DMS153 (cell line): ENCODE measurements at regions not wholly inside any gene's neighbourhood (a gene's known extent, or its start where the extent isn't known, plus 50 kb on each side); places are given as distances from the start of the nearest gene placed in this dataset.

Source experiments
- DNase-seq: peaks from one replicate; lab custom pipeline; 2025; lab: John Stamatoyannopoulos, UW

- DNase-seq = no peak
These were observed 97.1 kb upstream of the ESRRG start for GRCh38 chr1:216820345-216820744.

- no peak for DNase-seq
These were observed 95.1 kb upstream of the ESRRG start for GRCh38 chr1:216818284-216818683.

DNA sequence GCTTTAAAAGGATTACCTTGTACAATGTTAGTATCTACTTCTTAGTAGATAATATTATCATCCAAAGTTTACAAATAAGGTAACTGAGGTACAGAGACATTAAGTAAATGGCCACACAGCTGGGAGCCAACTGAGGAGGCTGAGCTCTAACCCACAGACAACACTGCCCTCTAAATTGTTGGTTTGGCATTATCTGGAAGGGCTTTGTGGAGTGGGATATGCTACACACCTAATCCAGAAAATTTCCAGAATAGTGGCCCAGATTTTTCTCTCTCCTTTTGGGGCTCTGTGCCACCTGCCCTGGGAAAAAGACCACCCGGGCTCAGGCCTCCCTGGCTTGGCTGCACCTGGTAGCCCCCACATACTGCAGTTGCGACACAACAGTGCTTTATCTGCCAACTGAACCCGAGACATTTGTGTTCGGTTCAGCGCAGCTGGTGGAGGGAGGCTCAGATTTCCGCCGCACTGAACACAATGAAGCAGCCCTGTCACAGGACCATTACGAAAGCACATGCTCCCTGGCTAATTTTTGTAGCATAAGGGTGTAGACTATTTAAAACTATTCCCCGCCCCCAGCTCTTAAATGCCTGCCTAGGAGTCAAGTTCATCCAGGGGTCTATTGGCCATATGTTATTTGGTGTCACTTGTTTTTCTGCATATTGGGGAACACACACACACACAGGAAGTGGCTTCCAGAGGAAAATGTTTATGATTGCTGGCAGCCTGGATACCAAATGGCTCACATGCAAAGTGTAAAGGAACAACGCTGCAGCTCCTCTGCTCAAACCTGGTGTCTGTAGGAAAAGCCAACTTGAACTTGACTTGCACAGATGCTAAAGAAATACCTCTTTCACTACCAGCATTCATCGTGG is 92.3 kb upstream of the ESRRG start:
- DNase-seq = peak; percentile 83

DNA sequence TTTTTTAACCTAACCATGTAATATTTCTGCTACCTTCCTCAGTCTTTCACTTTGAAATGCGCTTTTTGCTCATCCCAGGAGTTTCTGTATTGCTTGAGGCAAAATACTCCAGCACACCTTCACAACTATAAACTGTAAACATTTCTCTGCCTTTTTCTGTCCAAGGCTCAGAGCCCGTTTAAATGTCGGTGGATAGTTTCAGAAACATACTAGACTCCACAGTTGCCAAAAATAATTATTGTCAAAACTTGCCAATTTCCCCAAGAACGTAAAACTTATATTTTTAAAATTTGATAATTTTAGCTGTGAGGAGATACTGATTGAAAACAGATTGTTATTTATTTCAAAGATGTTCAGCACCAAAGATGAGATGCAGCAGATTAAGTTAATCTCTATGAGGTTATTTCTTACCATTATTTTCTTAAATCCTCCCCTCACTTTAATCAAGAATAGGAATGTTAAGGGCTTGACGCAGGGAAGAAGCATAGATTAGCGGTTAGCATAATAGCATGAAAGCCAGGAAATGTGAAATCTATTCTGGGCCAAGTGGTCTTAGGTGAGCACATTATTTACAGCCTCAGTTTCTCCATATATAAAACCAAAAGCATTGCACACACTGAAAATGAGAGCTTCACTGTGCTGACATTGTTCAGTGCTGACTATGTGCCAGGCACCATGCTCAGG is 91.5 kb upstream of the ESRRG start:
- no peak for DNase-seq

DNA sequence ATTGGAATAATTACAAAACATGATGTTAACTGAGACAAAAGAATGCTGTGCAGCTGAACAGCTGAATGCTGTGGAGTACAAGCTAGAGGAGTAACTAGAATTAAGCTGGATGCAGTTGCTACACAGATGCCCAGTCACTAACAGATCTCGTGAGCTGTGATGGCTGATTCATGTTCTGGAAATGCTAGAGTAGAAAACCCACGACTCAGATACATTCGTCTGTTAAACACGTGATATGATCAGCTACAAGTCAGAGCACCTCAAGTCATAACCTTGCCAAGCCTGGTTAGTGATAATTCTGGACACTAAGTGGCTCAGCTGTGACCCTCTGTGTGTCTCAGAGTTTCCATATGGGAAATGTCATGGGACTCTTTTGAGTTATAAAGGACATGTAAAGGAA is 89.7 kb upstream of the ESRRG start:
- no peak for DNase-seq

DNA sequence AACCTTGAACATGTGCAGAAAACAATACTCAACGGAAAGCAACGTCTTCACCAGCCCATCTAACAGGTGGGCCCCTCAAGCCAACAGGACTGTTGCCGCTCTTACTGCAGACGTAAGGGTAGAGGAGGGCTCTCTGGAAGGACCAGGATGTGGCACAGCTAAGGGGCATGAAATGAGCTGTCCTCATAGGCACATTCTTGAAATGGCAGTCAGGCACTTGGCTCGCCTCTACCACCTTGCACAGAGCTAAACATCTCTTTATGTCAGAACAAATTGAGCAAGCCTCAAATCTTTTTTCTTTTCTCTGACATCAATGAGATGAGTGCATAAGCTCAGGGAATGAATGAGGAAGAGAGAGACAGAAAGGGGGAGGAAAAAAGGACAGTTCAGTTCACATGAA is 86.4 kb upstream of the ESRRG start:
- DNase-seq = no peak

DNA sequence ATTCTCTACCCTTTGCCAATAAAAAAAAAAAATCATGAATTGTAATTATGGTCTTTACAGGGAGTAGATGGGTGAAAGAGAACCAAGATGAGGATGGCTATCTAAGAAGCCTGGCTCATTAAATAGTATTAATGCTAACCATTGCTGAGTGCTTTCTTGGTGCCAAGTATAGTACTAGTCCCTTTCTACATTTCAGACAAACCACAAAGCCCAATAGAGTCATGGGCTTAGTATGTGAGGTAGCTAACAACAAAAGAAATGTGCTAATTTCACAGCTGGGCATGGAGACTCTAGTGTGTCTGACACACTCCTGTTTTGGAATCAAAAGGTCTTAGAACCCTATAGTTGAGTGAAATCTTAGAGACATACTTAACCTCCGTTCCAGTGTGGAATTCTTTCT is 84.5 kb upstream of the ESRRG start:
- DNase-seq = no peak

DNA sequence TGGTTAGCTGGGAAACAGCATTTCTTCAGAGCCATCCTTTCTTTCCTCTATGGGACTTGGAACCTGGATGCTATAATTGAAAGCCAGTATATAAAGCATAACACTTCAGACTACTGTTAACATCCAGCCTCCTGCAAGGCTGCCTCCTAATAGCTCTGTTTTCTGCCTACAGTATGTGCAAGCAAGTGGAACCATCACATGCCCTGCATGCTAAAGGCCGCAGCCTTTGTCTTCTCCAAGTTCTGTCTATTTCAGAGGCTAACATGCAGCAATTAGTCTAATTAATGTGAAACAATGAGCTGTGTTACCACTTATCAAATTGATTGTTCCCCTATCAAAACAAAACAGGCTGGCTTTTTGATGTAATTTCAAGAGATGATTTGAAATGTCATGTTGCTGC is 82.7 kb upstream of the ESRRG start:
- DNase-seq = peak; percentile 21

DNA sequence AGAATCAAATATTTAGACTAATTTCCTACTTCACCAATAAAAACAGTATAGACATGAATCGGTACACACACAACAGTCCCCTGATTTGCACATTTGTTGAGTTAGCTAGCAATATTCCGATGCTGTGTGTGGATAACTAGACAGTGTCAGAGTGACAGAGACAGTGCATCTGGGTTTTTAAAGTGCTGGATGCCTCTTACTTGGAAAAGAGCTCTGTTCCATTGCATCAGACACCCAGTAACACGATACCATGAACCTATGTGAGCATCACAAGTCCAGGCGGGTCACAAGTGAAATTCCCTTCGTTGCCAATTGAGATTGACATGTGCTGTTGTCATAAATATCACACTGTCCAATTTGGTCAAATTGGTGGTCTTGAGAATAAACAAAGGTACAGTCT is 82.0 kb upstream of the ESRRG start:
- peak; percentile 67 for DNase-seq

DNA sequence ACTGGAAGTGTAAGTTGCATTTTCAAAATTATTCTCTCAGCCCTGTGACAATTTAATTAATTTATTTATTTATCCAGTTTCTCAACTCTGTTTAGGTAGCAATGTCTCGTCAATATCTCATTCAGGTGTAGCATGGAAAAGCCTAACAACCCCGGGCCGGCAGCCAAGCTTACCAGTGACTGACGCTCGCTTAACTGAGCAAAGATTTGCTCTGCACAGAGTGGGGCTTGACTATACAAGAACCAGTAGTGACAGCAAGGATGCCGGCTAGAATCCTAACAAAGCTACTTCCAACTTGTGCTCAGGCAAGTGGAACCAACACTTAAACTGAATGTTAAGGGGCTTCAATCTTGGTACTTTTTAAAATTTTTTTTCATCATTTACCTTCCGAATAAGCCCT is 80.9 kb upstream of the ESRRG start:
- DNase-seq = peak; percentile 61

- no peak for DNase-seq
These were observed 71.4 kb upstream of the ESRRG start for GRCh38 chr1:216794586-216794985.

GRCh38 chr1:216793973-216794372 is 70.7 kb upstream of the ESRRG start:
- no peak for DNase-seq

DNA sequence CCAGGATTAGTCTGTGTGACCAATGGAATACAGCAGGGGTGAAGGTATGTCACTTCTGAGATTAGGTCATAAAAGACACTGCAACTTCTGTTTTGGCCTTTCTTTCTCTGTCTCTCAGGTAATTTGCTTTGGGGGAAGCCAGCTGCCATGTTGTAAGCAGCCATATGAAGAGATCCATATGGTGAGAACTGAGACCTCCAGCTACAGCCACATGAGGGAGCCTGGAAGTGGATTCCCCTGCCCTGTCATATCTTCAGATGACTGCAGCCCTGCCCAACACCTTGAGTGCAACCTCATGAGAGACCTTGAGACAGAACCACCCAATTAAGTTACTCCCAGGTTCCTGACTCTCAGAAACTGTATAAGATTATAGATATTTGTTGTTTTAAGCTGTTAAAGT is 70.1 kb upstream of the ESRRG start:
- DNase-seq = no peak

DNA sequence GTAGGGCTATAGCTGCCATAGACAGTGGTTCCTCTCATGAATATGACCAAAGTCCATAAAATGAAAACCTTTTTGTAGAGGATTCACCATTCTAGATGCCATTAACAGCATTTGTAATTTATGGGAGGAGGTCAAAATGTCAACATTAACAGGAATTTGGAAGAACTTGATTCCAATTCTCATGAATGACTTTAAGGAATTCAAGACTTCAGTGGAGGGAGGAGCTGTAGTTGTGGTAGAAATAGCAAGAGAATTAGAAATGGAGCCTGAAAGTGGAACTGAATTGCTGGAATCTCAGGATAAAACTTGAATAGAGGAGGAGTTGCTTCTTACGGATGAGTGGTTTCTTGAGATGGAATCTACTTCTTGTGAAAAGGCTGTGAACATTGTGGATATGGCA is 65.4 kb upstream of the ESRRG start:
- no peak for DNase-seq

GRCh38 chr1:216785737-216786136 is 62.5 kb upstream of the ESRRG start:
- DNase-seq = no peak

- no peak for DNase-seq
These were observed 62.0 kb upstream of the ESRRG start for GRCh38 chr1:216785221-216785620.

- no peak for DNase-seq
These were observed 56.5 kb upstream of the ESRRG start for GRCh38 chr1:216779686-216780085.

- DNase-seq = no peak
These were observed 55.5 kb upstream of the ESRRG start for GRCh38 chr1:216778737-216779136.

DNA sequence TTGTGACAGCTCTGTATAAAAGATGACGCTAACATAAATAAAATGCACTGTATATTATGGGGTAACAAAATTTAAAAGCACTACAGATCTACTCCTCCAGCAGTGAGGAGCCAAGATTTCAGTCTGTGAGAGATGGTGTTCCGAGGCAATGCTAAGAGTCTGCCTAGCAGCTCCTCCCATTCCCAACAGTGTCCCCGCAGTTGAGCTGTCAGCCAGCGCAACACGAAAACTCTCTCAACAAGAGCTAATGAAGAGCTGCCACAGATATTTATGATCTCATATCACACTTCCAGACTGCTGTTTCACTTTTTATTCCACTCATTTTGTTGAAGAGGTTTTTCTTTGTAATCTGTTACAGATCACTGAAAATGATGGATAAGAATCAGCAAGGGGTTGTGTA is 53.9 kb upstream of the ESRRG start:
- DNase-seq = no peak
